Smooth muscle cell (in vitro differentiated cells): ENCODE measurements at regions not wholly inside any gene's neighbourhood (a gene's known extent, or its start where the extent isn't known, plus 50 kb on each side); places are given as distances from the start of the nearest gene placed in this dataset.

Experiments used
- DNase-seq: peaks from one replicate; lab custom pipeline; 2025; ENCODE audit not compliant: unreplicated experiment; lab: John Stamatoyannopoulos, UW
- H2AFZ ChIP-seq: fragments of 200-600 bp; sonication (generic); 2 replicates; pipeline ENCODE4 v1.6.0; 2016; ENCODE audit warnings: antibody characterized with exemption, low read depth, mild to moderate bottlenecking
- H3F3A ChIP-seq: fragments of 200-600 bp; sonication (generic); 2 replicates; pipeline ENCODE4 v1.6.0; 2017; ENCODE audit warnings: antibody characterized with exemption, low read depth
- H3K27ac ChIP-seq: fragments of 200-600 bp; sonication (generic); 2 replicates; pipeline ENCODE4 v1.5.1; 2016; ENCODE audit warnings: low read depth, mild to moderate bottlenecking
- H3K27me3 ChIP-seq: fragments of 200-600 bp; sonication (generic); 2 replicates; pipeline ENCODE4 v1.6.1; 2016; ENCODE audit warnings: low read depth, mild to moderate bottlenecking
- H3K36me3 ChIP-seq: fragments of 200-600 bp; sonication (generic); 2 replicates; pipeline ENCODE4 v1.5.1; 2016; ENCODE audit warnings: low read depth
- H3K4me1 ChIP-seq: fragments of 200-600 bp; sonication (generic); 2 replicates; pipeline ENCODE4 v1.5.1; 2016; ENCODE audit warnings: low read depth
- H3K4me2 ChIP-seq: fragments of 200-600 bp; sonication (generic); 2 replicates; pipeline ENCODE4 v1.6.0; 2016; ENCODE audit warnings: mild to moderate bottlenecking
- H3K4me3 ChIP-seq: fragments of 200-600 bp; sonication (generic); 2 replicates; pipeline ENCODE4 v1.5.1; 2016; ENCODE audit warnings: mild to moderate bottlenecking
- H3K79me2 ChIP-seq: fragments of 200-600 bp; sonication (generic); 2 replicates; pipeline ENCODE4 v1.6.0; 2016; ENCODE audit warnings: low read depth, mild to moderate bottlenecking
- H3K9ac ChIP-seq: fragments of 200-600 bp; sonication (generic); 2 replicates; pipeline ENCODE4 v1.6.0; 2016; ENCODE audit warnings: low read depth
- H3K9me3 ChIP-seq: fragments of 200-600 bp; sonication (generic); replicated peaks from 2 replicates; pipeline ENCODE4 v1.5.1; 2016; ENCODE audit warnings: low read depth
- H4K20me1 ChIP-seq: fragments of 200-600 bp; sonication (generic); 2 replicates; pipeline ENCODE4 v1.6.0; 2016; ENCODE audit warnings: low read depth
- WGBS: methylation state at CpG from one replicate; pipeline ENCODE4 v1.1.7; 2016; ENCODE audit warnings: low lambda C conversion rate; 5-methylcytosine and 5-hydroxymethylcytosine counted together
- TF ChIP-seq, protein P1 (sequence below): fragments of 200-600 bp; sonication (generic); IDR thresholded peaks from 2 replicates; pipeline ENCODE4 v1.5.1; 2017; ENCODE audit warnings: borderline replicate concordance, mild to moderate bottlenecking, antibody characterized with exemption; ENCODE audit not compliant: insufficient read depth, poor library complexity, severe bottlenecking

DNA sequence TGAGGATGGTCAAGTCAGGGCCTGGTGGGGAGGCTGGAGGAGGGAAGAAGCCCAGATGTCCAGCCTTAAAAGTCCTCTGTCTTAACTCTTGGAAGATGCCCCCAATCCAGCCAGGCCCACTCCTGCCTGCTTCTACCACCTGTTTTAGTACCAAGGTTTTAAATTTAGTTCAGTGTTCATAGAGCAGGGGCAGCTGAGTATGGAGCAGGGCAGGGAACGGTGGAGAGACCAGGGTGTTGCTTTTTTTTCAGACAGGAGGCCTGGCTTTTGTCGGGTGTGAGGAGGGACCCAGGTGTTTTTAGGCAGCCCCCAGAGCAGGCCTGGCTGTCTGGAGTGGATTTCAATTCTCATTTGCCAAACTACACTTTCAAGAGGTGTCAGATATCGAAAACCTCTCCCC, 278.8 kb downstream of the CDC5L start:
- Histone ChIP-seq H3K36me3 (no peaks in the 10 kb centered on the region), H4K20me1 (no peaks in the 10 kb centered on the region), H3K4me2 (peak overlapping the region; percentile 56), H3F3A (peaks cover 50% of the 10 kb centered on the region), H3K79me2 (no peaks in the 10 kb centered on the region), H2AFZ (no peak overlapping the region), H3K9ac (no peak overlapping the region), H3K27ac (peak overlapping the region; percentile 86), H3K4me3 (no peak overlapping the region), H3K9me3 (no peaks in the 10 kb centered on the region), H3K27me3 (no peaks in the 10 kb centered on the region), H3K4me1 (peaks cover 61% of the 10 kb centered on the region)
- TF ChIP-seq, protein P1, sequence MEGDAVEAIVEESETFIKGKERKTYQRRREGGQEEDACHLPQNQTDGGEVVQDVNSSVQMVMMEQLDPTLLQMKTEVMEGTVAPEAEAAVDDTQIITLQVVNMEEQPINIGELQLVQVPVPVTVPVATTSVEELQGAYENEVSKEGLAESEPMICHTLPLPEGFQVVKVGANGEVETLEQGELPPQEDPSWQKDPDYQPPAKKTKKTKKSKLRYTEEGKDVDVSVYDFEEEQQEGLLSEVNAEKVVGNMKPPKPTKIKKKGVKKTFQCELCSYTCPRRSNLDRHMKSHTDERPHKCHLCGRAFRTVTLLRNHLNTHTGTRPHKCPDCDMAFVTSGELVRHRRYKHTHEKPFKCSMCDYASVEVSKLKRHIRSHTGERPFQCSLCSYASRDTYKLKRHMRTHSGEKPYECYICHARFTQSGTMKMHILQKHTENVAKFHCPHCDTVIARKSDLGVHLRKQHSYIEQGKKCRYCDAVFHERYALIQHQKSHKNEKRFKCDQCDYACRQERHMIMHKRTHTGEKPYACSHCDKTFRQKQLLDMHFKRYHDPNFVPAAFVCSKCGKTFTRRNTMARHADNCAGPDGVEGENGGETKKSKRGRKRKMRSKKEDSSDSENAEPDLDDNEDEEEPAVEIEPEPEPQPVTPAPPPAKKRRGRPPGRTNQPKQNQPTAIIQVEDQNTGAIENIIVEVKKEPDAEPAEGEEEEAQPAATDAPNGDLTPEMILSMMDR, result no peak
- WGBS, result 57% methylated on average over 3 of the region's 3 CpGs
- DNase-seq, result no peak

DNA sequence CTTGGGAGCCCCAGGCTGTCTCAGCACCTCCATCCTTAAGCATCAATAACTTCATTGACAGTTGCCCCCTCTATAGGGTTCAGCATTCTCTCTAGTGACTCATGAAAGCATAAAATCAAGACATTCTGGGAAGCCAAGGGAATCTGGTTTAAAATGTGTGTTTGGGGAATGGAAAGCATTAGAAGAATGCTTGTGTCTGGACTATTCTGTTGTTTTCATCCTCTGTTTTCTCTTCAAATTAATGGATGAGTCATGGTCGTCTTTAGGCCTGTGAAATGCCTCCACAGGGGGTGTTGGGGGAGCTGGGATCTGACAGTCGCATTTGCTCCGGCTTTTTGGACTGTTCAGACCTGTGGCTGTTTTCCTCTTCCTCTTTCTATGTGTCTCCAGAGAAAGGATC, 279.7 kb downstream of the CDC5L start:
- Histone ChIP-seq H3K79me2 (no peaks in the 10 kb centered on the region), H3K4me2 (peak overlapping the region; percentile 64), H2AFZ (no peak overlapping the region), H3K9me3 (no peaks in the 10 kb centered on the region), H3K4me1 (peaks cover 52% of the 10 kb centered on the region), H3K36me3 (no peaks in the 10 kb centered on the region), H3K27me3 (no peaks in the 10 kb centered on the region), H3F3A (peaks cover 45% of the 10 kb centered on the region), H3K27ac (peak overlapping the region; percentile 86), H4K20me1 (no peaks in the 10 kb centered on the region), H3K4me3 (no peak overlapping the region), H3K9ac (peak overlapping the region; percentile 34)
- no peak for DNase-seq
- TF ChIP-seq, protein P1, result no peak
- WGBS, result 0% methylated on average over 3 of the region's 3 CpGs

DNA sequence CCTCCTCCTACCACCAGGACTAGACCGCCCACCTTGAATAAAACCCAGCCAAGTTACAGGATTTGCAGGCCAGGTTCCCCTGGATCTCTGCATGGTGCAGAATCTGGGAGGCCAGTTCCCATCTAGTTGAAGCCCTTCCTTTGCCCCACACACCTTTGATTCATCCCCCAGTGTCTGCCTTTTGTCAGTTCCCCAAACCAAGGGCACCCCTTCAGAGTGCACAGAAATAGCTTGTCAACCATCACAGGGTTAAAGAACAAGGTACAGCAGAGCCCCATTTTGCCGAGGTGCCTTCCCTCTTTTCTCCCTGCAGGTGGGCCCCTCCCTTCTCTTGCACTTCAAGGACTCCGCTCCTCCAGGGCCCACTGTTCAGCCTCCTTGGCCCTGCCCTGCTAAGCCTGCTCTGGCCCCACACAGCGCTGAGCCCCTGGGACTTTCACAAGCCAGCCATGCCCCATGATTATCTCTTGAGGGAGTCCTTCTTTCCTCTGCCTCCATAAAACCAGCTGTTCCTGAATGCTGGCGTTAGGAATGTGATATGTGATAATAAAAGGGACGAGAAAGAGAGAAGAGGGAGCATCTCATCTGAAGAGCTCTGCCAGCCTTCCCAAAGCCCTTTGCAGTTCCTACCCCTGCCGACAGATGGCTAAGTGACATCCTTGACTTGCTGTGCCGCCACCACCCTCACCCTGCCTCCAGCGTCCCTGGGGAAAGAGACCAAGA, 280.3 kb downstream of the CDC5L start:
- H3K4me2 ChIP-seq, result peak overlapping the region; percentile 64
- H3K27ac ChIP-seq, result peak overlapping the region; percentile 86
- TF ChIP-seq, protein P1, result peak; percentile 62
- H3F3A ChIP-seq, result peaks cover 45% of the 10 kb centered on the region
- H3K27me3 ChIP-seq, result no peaks in the 10 kb centered on the region
- H3K4me3 ChIP-seq, result no peak overlapping the region
- DNase-seq, result no peak
- no peaks in the 10 kb centered on the region for H3K9me3 ChIP-seq
- H3K9ac ChIP-seq, result peak overlapping the region; percentile 34
- WGBS, result 18% methylated on average over 9 of the region's 9 CpGs
- no peaks in the 10 kb centered on the region for H3K79me2 ChIP-seq
- H4K20me1 ChIP-seq, result no peaks in the 10 kb centered on the region
- no peaks in the 10 kb centered on the region for H3K36me3 ChIP-seq
- peaks cover 46% of the 10 kb centered on the region for H3K4me1 ChIP-seq
- no peak overlapping the region for H2AFZ ChIP-seq
